ENCODE measurements at regions not wholly inside any gene's neighbourhood (a gene's known extent, or its start where the extent isn't known, plus 50 kb on each side); places are given as distances from the start of the nearest gene placed in this dataset.

GRCh38 chr5:71976449-71976848 lies 130.8 kb upstream of the MAP1B start:
- dilution Hi-C loops (cut with HindIII; ENCODE audit: low sequenced_read_pairs, unreplicated experiment): no loop called here
- Histone ChIP-seq H3K56ac (ENCODE audit: extremely low read depth, insufficient read depth, low read length) (no peak overlapping the region), H3K9me3 (ENCODE audit: control insufficient read depth, insufficient read depth, low read length) (no peaks in the 10 kb centered on the region), H2BK5ac (ENCODE audit: low read depth, low read length, poor library complexity, severe bottlenecking) (no peak overlapping the region), H3K79me1 (ENCODE audit: low read depth in 1 of 2, low read length in 2 of 2) (no peaks in the 10 kb centered on the region), H2BK20ac (ENCODE audit: low read depth, low read length) (no peak overlapping the region), H3K18ac (ENCODE audit: low read depth, low read length) (no peak overlapping the region), H3K4me2 (ENCODE audit: low read depth, low read length) (no peak overlapping the region), H4K20me1 (ENCODE audit: insufficient read depth, low read length) (no peaks in the 10 kb centered on the region), H3K4ac (ENCODE audit: low read depth, low read length) (no peak overlapping the region), H4K91ac (ENCODE audit: insufficient read depth, low read depth, low read length) (no peak overlapping the region), H3K27me3 (ENCODE audit: control insufficient read depth, insufficient read depth, low read length) (peaks cover 21% of the 10 kb centered on the region), H4K5ac (ENCODE audit: low read depth, low read length) (no peak overlapping the region), H2AK5ac (ENCODE audit: low read depth, low read length) (no peak overlapping the region), H3K27ac (ENCODE audit: insufficient read depth, low read length) (no peak overlapping the region), H2AK9ac (replicated peaks; ENCODE audit: low read depth, low read length, poor library complexity) (no peak overlapping the region), H2BK15ac (ENCODE audit: low read depth, low read length) (no peak overlapping the region), H3K9me1 (ENCODE audit: insufficient read depth, low read length) (no peaks in the 10 kb centered on the region), H4K8ac (ENCODE audit: low read depth in 2 of 2, low read length in 2 of 2) (no peak overlapping the region), H3K4me3 (ENCODE audit: insufficient read depth, low read depth, low read length) (no peak overlapping the region), H3K14ac (replicated peaks; ENCODE audit: low read depth, low read length) (no peak overlapping the region), H3K9ac (ENCODE audit: low read depth, low read length) (no peak overlapping the region), H3K23ac (ENCODE audit: low read depth, low read length) (no peak overlapping the region), H3K36me3 (ENCODE audit: control insufficient read depth, insufficient read depth, low read length) (no peaks in the 10 kb centered on the region), H2BK120ac (ENCODE audit: low read depth, low read length) (no peak overlapping the region), H3K4me1 (ENCODE audit: control insufficient read depth, insufficient read depth, low read length) (no peaks in the 10 kb centered on the region), H2AFZ (replicated peaks; ENCODE audit: low read length, poor library complexity) (no peak overlapping the region)
- TF ChIP-seq NFE2L2 (IDR thresholded peaks at IDR 0.05; ENCODE audit: low read depth, low read length) (no peak), CTCF (conservative IDR thresholded peaks at IDR 0.05; ENCODE audit: low read depth, low read length) (no peak), MXI1 (IDR thresholded peaks at IDR 0.05; ENCODE audit: borderline replicate concordance, low read depth, low read length) (no peak), CHD1 (IDR thresholded peaks at IDR 0.05; ENCODE audit: low read depth, low read length) (no peak), SMC3 (IDR thresholded peaks at IDR 0.05; ENCODE audit: low read depth, low read length) (no peak), BHLHE40 (IDR thresholded peaks at IDR 0.05; ENCODE audit: low read depth, low read length) (no peak), MAFK (IDR thresholded peaks at IDR 0.05; ENCODE audit: low read depth, low read length) (no peak), CEBPB (IDR thresholded peaks at IDR 0.05; ENCODE audit: low read depth, low read length) (no peak), ELK1 (IDR thresholded peaks at IDR 0.05; ENCODE audit: borderline replicate concordance, low read depth, low read length) (no peak), FOS (IDR thresholded peaks at IDR 0.05; ENCODE audit: low read depth, low read length) (no peak), MAZ (IDR thresholded peaks at IDR 0.05; ENCODE audit: borderline replicate concordance, low read depth, low read length) (no peak), RAD21 (IDR thresholded peaks at IDR 0.05; ENCODE audit: low read length) (no peak), RFX5 (IDR thresholded peaks at IDR 0.05; ENCODE audit: low read depth, low read length) (no peak), USF2 (IDR thresholded peaks at IDR 0.05; ENCODE audit: low read depth, low read length) (no peak), POLR2A (IDR thresholded peaks at IDR 0.05; ENCODE audit: low read depth, low read length) (no peak), RCOR1 (IDR thresholded peaks at IDR 0.05; ENCODE audit: insufficient replicate concordance, low read length) (no peak)
- POLR2A ChIA-PET (ENCODE audit: unreplicated experiment): no interaction called here
- intact Hi-C loops (cut with micrococcal nuclease): no loop called here
- CTCF ChIA-PET: interaction anchor here (0.6 kb wide), 1 partner anchor 161 kb away, joined by 3 read pairs; no protein-coding TSS in a partner anchor
- no CpG with 5 or more reads among the region's 3 CpGs for WGBS, 2 experiments (ENCODE audit: extremely low coverage in 2 of 2, insufficient read length in 1 of 2)
- DNase-seq: no peak
- in situ Hi-C loops (cut with MboI; ENCODE audit: low sequenced_read_pairs): no loop called here
- BruUV-seq (replicated peaks): no TSS peak
- ATAC-seq (ENCODE audit: low read depth): no peak

All from IMR-90 (cell line).